HepG2 (cell line): ENCODE measurements at regions not wholly inside any gene's neighbourhood (a gene's known extent, or its start where the extent isn't known, plus 50 kb on each side); places are given as distances from the start of the nearest gene placed in this dataset.

Source experiments
- ATAC-seq: fragments of 200-7000 bp; cut with Tn5 transposase; 3 replicates; pipeline ENCODE4 v1.9.1; 2020; ENCODE audit warnings: mild to moderate bottlenecking, moderate library complexity
- BruUV-seq: library from RNA; stranded (reverse); fragments of 400-500 nt; replicated peaks from 2 replicates; lab custom pipeline; 2021; lab: Mats Ljungman, UMichigan
- CTCF ChIA-PET: fragments of 300-600 bp; formaldehyde crosslinking; extraction: SDS; loops from one replicate; lab custom pipeline; 2021; ENCODE audit warnings: low total read pairs, inconsistent platforms, low intra/inter-chr PET ratio; lab: Yijun Ruan, JAX
- POLR2A ChIA-PET: fragments of 350-600 bp; sonication (Branson Sonifier 250); formaldehyde crosslinking; loops from one replicate; lab custom pipeline; 2020; ENCODE audit warnings: antibody characterized with exemption, inconsistent platforms; lab: Yijun Ruan, JAX
- DNase-seq: peaks from one replicate; pipeline ENCODE4 v3.0.0-alpha.2; 2015; ENCODE audit warnings: low spot score
- FAIRE-seq: peaks from 3 replicates; lab custom pipeline; 2011; peaks lifted over from hg19 to GRCh38; lab: Jason Lieb, UNC
- H2AFZ ChIP-seq: one replicate; pipeline ENCODE4 v1.6.1; 2011; ENCODE audit warnings: low read length, inconsistent platforms
- H3K27ac ChIP-seq: fragments of 300-600 bp; 3 replicates; pipeline ENCODE4 v1.8.0; 2011; ENCODE audit warnings: mixed run types, mild to moderate bottlenecking, mixed read lengths, low read length, inconsistent platforms; ENCODE audit not compliant: insufficient read depth; ENCODE audit errors: extremely low read length
- H3K27me3 ChIP-seq, 2 experiments: fragments of 200-600 bp in 1 of 2; 2 replicates in 1 of 2; 3 replicates in 1 of 2; pipeline versions ENCODE4 v1.6.0 to v1.8.0; 2011; ENCODE audit warnings: low read length in 2 of 2, mild to moderate bottlenecking in 2 of 2, moderate library complexity in 2 of 2, inconsistent platforms in 1 of 2; ENCODE audit not compliant: insufficient read depth in 2 of 2, control insufficient read depth in 1 of 2
- H3K36me3 ChIP-seq, 2 experiments: fragments of 200-600 bp in 1 of 2; replicated peaks in 1 of 2; 2 replicates in 1 of 2; 3 replicates in 1 of 2; pipeline versions ENCODE4 v1.5.1 to v1.8.0; 2011; ENCODE audit warnings: low read length in 2 of 2, inconsistent platforms in 1 of 2; ENCODE audit not compliant: insufficient read depth in 2 of 2, control insufficient read depth in 1 of 2
- H3K4me1 ChIP-seq: 2 replicates; pipeline ENCODE4 v1.5.1; 2012; ENCODE audit warnings: low read length, inconsistent platforms; ENCODE audit not compliant: insufficient read depth
- H3K4me2 ChIP-seq: 2 replicates; pipeline ENCODE4 v1.6.0; 2011; ENCODE audit warnings: low read depth, low read length, inconsistent platforms
- H3K4me3 ChIP-seq, 3 experiments: fragments of 200-600 bp in 1 of 3; sonication (generic), shearing (Covaris generic) in 1 of 3; replicated peaks in 1 of 3; 2 replicates each; pipeline ENCODE4 v1.5.1; 2011 to 2016; ENCODE audit warnings: low read length in 3 of 3, inconsistent platforms in 2 of 3, low read depth in 2 of 3, mild to moderate bottlenecking in 2 of 3, control low read depth in 1 of 3, mixed read lengths in 1 of 3; ENCODE audit not compliant: insufficient read depth in 1 of 3
- H3K79me2 ChIP-seq: one replicate; pipeline ENCODE4 v1.6.1; 2011; ENCODE audit warnings: low read length, inconsistent platforms; ENCODE audit not compliant: insufficient read depth
- H3K9ac ChIP-seq: 2 replicates; pipeline ENCODE4 v1.6.0; 2011; ENCODE audit warnings: mild to moderate bottlenecking, low read depth, low read length, inconsistent platforms; ENCODE audit not compliant: insufficient read depth
- H3K9me3 ChIP-seq: 2 replicates; pipeline ENCODE4 v1.5.1; 2012; ENCODE audit warnings: mild to moderate bottlenecking, low read length
- H4K20me1 ChIP-seq: 2 replicates; pipeline ENCODE4 v1.6.0; 2011; ENCODE audit warnings: inconsistent platforms, mild to moderate bottlenecking, low read length, moderate library complexity; ENCODE audit not compliant: insufficient read depth
- ARID2 ChIP-seq: sonication (generic); formaldehyde crosslinking; IDR thresholded peaks from 2 replicates; pipeline ENCODE4 v1.8.1; 2022; ENCODE audit warnings: mild to moderate bottlenecking, missing genetic modification reagents, borderline replicate concordance
- GATAD1 ChIP-seq: IDR thresholded peaks from 2 replicates; pipeline ENCODE4 v1.6.1; 2016; ENCODE audit warnings: missing genetic modification reagents, missing compliant biosample characterization
- HOXA3 ChIP-seq: sonication (generic); formaldehyde crosslinking; IDR thresholded peaks from 2 replicates; pipeline ENCODE4 v1.5.0; 2020; ENCODE audit warnings: missing genetic modification reagents
- MLLT10 ChIP-seq: sonication (generic); formaldehyde crosslinking; IDR thresholded peaks from 2 replicates; pipeline ENCODE4 v1.4.0; 2020; ENCODE audit warnings: missing genetic modification reagents
- MYNN ChIP-seq: sonication (generic); formaldehyde crosslinking; IDR thresholded peaks from 2 replicates; pipeline ENCODE4 v1.4.0; 2020; ENCODE audit warnings: mild to moderate bottlenecking, low read depth, missing genetic modification reagents
- PCBP1 ChIP-seq: fragments of 200-400 bp; formaldehyde crosslinking; IDR thresholded peaks from 2 replicates; pipeline ENCODE4 v1.6.1; 2017; ENCODE audit warnings: mild to moderate bottlenecking, low read depth, low read length, borderline replicate concordance
- PHF20 ChIP-seq: sonication (generic); formaldehyde crosslinking; IDR thresholded peaks from 2 replicates; pipeline ENCODE4 v1.5.0; 2020; ENCODE audit warnings: mild to moderate bottlenecking, missing genetic modification reagents
- POGK ChIP-seq: sonication (generic); formaldehyde crosslinking; conservative IDR thresholded peaks from 2 replicates; pipeline ENCODE4 v1.8.0; 2022; ENCODE audit warnings: mild to moderate bottlenecking, moderate library complexity, missing genetic modification reagents
- TBP ChIP-seq: sonication (generic); formaldehyde crosslinking; IDR thresholded peaks from 2 replicates; pipeline ENCODE4 v1.5.0; 2020; ENCODE audit warnings: missing genetic modification reagents
- TEAD3 ChIP-seq: optimal IDR thresholded peaks from 2 replicates; pipeline ENCODE3; 2016; ENCODE audit warnings: borderline replicate concordance
- THAP7 ChIP-seq: sonication (generic); formaldehyde crosslinking; IDR thresholded peaks from 2 replicates; pipeline ENCODE4 v1.8.1; 2023; ENCODE audit warnings: mild to moderate bottlenecking, missing genetic modification reagents
- WIZ ChIP-seq: sonication (generic); formaldehyde crosslinking; IDR thresholded peaks from 2 replicates; pipeline ENCODE4 v1.5.1; 2020; ENCODE audit warnings: mild to moderate bottlenecking, missing genetic modification reagents
- ZNF207 ChIP-seq: fragments of 450-650 bp; IDR thresholded peaks from 2 replicates; pipeline ENCODE4 v1.6.1; 2016; ENCODE audit warnings: antibody characterized with exemption, borderline replicate concordance
- ZNF609 ChIP-seq: sonication (generic); formaldehyde crosslinking; IDR thresholded peaks from 2 replicates; pipeline ENCODE4 v1.4.0; 2020; ENCODE audit warnings: mild to moderate bottlenecking, missing genetic modification reagents, borderline replicate concordance
- ZNF775 ChIP-seq: sonication (generic); formaldehyde crosslinking; IDR thresholded peaks from 2 replicates; pipeline ENCODE4 v1.4.0; 2020; ENCODE audit warnings: missing genetic modification reagents, mild to moderate bottlenecking, moderate library complexity, borderline replicate concordance
- ZNF850 ChIP-seq: sonication (generic); formaldehyde crosslinking; conservative IDR thresholded peaks from 2 replicates; pipeline ENCODE4 v1.9.0; 2021; ENCODE audit warnings: mild to moderate bottlenecking, missing genetic modification reagents
- ZSCAN21 ChIP-seq: sonication (generic); formaldehyde crosslinking; IDR thresholded peaks from 2 replicates; pipeline ENCODE4 v1.8.0; 2022; ENCODE audit warnings: mild to moderate bottlenecking, missing genetic modification reagents, moderate library complexity, borderline replicate concordance
- ZSCAN29 ChIP-seq: sonication (generic); formaldehyde crosslinking; conservative IDR thresholded peaks from 2 replicates; pipeline ENCODE4 v1.4.0; 2020; ENCODE audit warnings: mild to moderate bottlenecking, missing genetic modification reagents
- WGBS: methylation state at CpG from one replicate; pipeline ENCODE4 v1.1.6; 2017; ENCODE audit warnings: low lambda C conversion rate; 5-methylcytosine and 5-hydroxymethylcytosine counted together
- in situ Hi-C: cut with HindIII; loops from 2 replicates; pipeline ENCODE4 v1.10.0; 2017; ENCODE audit warnings: low pct_unique_long_range_greater_than_20kb; ENCODE audit not compliant: extremely low pct_ligation_motif_present
- intact Hi-C: fragments of 100-400 bp; cut with micrococcal nuclease; formaldehyde crosslinking; loops from one replicate; pipeline ENCODE4 v1.10.0; 2022; ENCODE audit not compliant: unreplicated experiment

DNA sequence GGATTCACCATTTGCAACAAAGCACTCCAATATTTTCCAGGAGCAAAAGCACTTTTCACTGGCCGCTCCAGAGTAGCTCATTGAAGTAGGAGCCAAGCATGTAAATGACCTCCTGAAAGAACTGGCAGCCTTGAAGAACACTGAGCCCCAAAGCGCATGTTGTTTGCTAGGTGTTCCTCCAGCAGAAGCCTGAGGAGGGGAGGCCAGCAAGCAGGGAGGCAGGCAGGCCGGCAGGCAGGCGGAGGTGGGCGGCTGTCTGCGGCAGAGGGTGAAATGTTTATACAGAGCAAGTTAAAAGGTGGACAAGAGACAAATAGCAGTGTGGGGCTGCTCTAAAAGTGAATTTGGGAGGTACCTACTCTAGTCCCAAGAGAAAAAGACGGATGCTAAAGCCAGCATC, 439.4 kb downstream of the CCDC91 start:
- no TSS peak for BruUV-seq
- Histone ChIP-seq H3K4me2 (no peak overlapping the region), H3K4me3 (no peak overlapping the region), H3K27me3 (no peaks in the 10 kb centered on the region), H3K36me3 (no peaks in the 10 kb centered on the region), H3K4me1 (no peaks in the 10 kb centered on the region), H3K9ac (no peak overlapping the region), H3K79me2 (no peaks in the 10 kb centered on the region), H2AFZ (no peak overlapping the region), H4K20me1 (no peaks in the 10 kb centered on the region), H3K27ac (no peak overlapping the region), H3K9me3 (no peaks in the 10 kb centered on the region)
- TF ChIP-seq THAP7 (CRISPR knock-in tag) (no peak), PCBP1 (no peak), ZNF207 (no peak), ARID2 (no peak), ZSCAN21 (CRISPR knock-in tag) (no peak), GATAD1 (CRISPR knock-in tag) (no peak), ZNF850 (CRISPR knock-in tag) (no peak), POGK (CRISPR knock-in tag) (no peak), ZNF775 (CRISPR knock-in tag) (no peak), ZSCAN29 (CRISPR knock-in tag) (no peak), MYNN (CRISPR knock-in tag) (no peak), MLLT10 (CRISPR knock-in tag) (no peak), WIZ (CRISPR knock-in tag) (no peak), HOXA3 (CRISPR knock-in tag) (no peak), ZNF609 (CRISPR knock-in tag) (no peak), PHF20 (CRISPR knock-in tag) (no peak), TBP (CRISPR knock-in tag) (no peak), TEAD3 (CRISPR knock-in tag) (no peak)
- intact Hi-C loops (no loop called here), in situ Hi-C loops (no loop called here)
- no peak for ATAC-seq
- ChIA-PET POLR2A (no interaction called here), CTCF (no interaction called here)
- no peak for FAIRE-seq
- 19% methylated on average over 7 of the region's 7 CpGs for WGBS
- no peak for DNase-seq
